ENCODE measurements at regions not wholly inside any gene's neighbourhood (a gene's known extent, or its start where the extent isn't known, plus 50 kb on each side); places are given as distances from the start of the nearest gene placed in this dataset.
A peak's percentile ranks its signal among the peaks of the same experiment; 100 is the strongest.

DNA sequence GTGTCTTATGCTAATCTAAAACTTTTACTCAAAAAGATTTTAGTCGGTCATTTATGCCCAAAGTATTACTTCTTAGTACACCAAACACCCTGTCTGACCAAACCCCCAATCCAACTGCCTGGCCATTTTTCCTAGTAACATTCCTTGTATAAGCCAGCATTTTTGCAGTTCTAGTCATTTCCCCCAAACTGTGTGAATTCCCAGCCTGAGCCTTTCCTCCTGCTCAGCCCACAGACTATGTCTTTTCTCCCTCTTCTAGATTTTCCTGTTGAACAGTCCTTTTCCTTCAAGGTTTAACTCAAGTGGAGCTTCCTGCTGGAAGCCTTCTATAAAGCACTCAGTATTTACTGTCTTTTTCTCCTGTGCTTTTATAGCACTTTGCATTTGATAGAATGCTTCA is 843.8 kb downstream of the USP25 start:
- H3K9me3 Mint-ChIP-seq (ENCODE audit: low read depth), result no peaks in the 10 kb centered on the region
- peaks cover 4% of the 10 kb centered on the region for H3K36me3 Mint-ChIP-seq (ENCODE audit: low read depth)
- TF ChIP-seq CTCF (IDR thresholded peaks at IDR 0.05), result peak; percentile 26
- DNase-seq (ENCODE audit: low spot score), result no peak
- peaks cover 63% of the 10 kb centered on the region for H3K4me1 Mint-ChIP-seq (ENCODE audit: low read depth)
- H3K27ac Mint-ChIP-seq (ENCODE audit: unreplicated experiment), result peak overlapping the region; percentile 93
- no peak overlapping the region for H3K4me3 Mint-ChIP-seq (ENCODE audit: unreplicated experiment)
- H3K27me3 Mint-ChIP-seq (ENCODE audit: low read depth), result no peaks in the 10 kb centered on the region

- Mint-ChIP-seq H3K36me3 (ENCODE audit: low read depth) (peaks cover 2% of the 10 kb centered on the region), H3K4me3 (ENCODE audit: unreplicated experiment) (no peak overlapping the region), H3K4me1 (ENCODE audit: low read depth) (peaks cover 51% of the 10 kb centered on the region), H3K27ac (ENCODE audit: unreplicated experiment) (no peak overlapping the region), H3K9me3 (ENCODE audit: low read depth) (no peaks in the 10 kb centered on the region), H3K27me3 (ENCODE audit: low read depth) (no peaks in the 10 kb centered on the region)
- no peak for DNase-seq (ENCODE audit: low spot score)
- TF ChIP-seq CTCF (IDR thresholded peaks at IDR 0.05), result no peak
Measured at GRCh38 chr21:16577975-16578374, 848.2 kb downstream of the USP25 start.

DNA sequence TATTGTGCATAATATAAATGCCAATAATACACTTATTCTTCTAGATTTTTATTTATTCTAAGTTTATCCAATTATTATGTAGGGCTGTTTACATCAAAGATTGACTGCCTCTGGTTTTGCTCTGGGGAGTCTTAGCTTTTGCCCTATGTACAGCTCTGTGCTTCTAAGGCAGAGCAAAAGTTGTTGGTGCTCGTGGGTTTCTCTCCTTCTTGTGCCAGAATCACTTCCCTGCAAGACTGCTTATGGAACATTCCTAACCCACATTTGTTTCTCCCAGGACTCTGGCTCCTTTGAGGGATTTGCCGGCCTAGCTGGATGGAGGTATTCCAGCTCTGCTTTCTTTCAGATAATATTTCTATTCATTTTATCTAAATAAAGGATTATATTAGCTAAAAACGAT is 849.1 kb downstream of the USP25 start:
- Mint-ChIP-seq H3K27ac (ENCODE audit: unreplicated experiment) (peak overlapping the region; percentile 53), H3K36me3 (ENCODE audit: low read depth) (no peaks in the 10 kb centered on the region), H3K27me3 (ENCODE audit: low read depth) (no peaks in the 10 kb centered on the region), H3K4me3 (ENCODE audit: unreplicated experiment) (no peak overlapping the region), H3K4me1 (ENCODE audit: low read depth) (peaks cover 47% of the 10 kb centered on the region), H3K9me3 (ENCODE audit: low read depth) (no peaks in the 10 kb centered on the region)
- no peak for DNase-seq (ENCODE audit: low spot score)
- no peak for TF ChIP-seq CTCF (IDR thresholded peaks at IDR 0.05)

DNA sequence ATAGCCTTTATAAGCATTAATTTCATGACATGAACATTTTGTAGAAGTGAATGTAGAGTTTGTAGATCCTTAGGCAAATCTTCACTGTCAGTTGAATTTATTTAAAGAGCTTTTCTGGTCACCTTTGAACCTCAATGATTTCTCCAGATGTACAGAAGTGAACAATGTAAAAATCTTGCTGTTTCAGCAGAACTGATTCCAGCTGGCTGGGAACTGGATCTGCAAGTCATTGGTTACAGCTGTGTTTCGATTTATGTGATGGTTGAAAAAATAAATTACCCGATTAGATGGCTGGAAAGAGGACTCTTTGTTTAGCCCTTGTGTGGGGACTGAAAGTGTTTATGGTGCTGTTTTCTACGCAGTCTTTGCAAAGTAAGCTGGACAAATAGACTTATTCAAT is 849.8 kb downstream of the USP25 start:
- H3K4me1 Mint-ChIP-seq (ENCODE audit: low read depth), result peaks cover 41% of the 10 kb centered on the region
- H3K27me3 Mint-ChIP-seq (ENCODE audit: low read depth), result no peaks in the 10 kb centered on the region
- DNase-seq (ENCODE audit: low spot score), result no peak
- no peaks in the 10 kb centered on the region for H3K9me3 Mint-ChIP-seq (ENCODE audit: low read depth)
- H3K27ac Mint-ChIP-seq (ENCODE audit: unreplicated experiment), result peak overlapping the region; percentile 50
- H3K36me3 Mint-ChIP-seq (ENCODE audit: low read depth), result no peaks in the 10 kb centered on the region
- H3K4me3 Mint-ChIP-seq (ENCODE audit: unreplicated experiment), result no peak overlapping the region
- TF ChIP-seq CTCF (IDR thresholded peaks at IDR 0.05), result no peak

DNA sequence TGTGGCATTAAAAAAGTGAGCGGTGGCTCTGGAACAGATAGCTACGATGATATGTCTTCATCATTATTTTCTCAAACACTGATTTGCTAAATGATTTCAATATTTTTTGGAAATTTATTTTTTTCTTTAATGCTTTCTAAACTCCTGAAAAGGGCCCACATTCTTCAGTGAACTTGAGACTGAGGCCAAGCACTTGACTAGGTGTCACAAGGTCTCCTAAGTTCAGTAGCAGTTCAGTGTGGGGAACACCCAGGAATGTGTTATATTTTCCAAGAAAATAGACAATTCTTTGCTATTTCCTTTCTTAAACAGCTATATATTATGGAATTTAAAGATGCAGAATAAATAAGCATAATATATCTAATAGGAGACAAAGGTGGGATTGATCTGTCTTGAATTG is 850.9 kb downstream of the USP25 start:
- peaks cover 38% of the 10 kb centered on the region for H3K4me1 Mint-ChIP-seq (ENCODE audit: low read depth)
- H3K9me3 Mint-ChIP-seq (ENCODE audit: low read depth), result no peaks in the 10 kb centered on the region
- DNase-seq (ENCODE audit: low spot score), result no peak
- H3K4me3 Mint-ChIP-seq (ENCODE audit: unreplicated experiment), result no peak overlapping the region
- no peaks in the 10 kb centered on the region for H3K27me3 Mint-ChIP-seq (ENCODE audit: low read depth)
- H3K27ac Mint-ChIP-seq (ENCODE audit: unreplicated experiment), result no peak overlapping the region
- TF ChIP-seq CTCF (IDR thresholded peaks at IDR 0.05), result no peak
- H3K36me3 Mint-ChIP-seq (ENCODE audit: low read depth), result no peaks in the 10 kb centered on the region

Measured in chondrocyte (in vitro differentiated cells).